Testis (tissue), 2 donors: ENCODE measurements at regions not wholly inside any gene's neighbourhood (a gene's known extent, or its start where the extent isn't known, plus 50 kb on each side); places are given as distances from the start of the nearest gene placed in this dataset.

Source experiments
- DNase-seq: peaks from one replicate; pipeline ENCODE4 v3.0.0-alpha.2; 2019
- H3K27ac ChIP-seq, 2 donors: fragments of 200-600 bp; sonication (generic); one replicate each; pipeline ENCODE4 v1.5.1; 2019
- H3K27me3 ChIP-seq: fragments of 200-600 bp; sonication (generic); one replicate; pipeline ENCODE4 v1.5.1; 2019
- H3K36me3 ChIP-seq: fragments of 200-600 bp; sonication (generic); one replicate; pipeline ENCODE4 v1.5.1; 2017; ENCODE audit warnings: low read depth; ENCODE audit errors: missing control alignments
- H3K4me1 ChIP-seq: fragments of 200-600 bp; sonication (generic); one replicate; pipeline ENCODE4 v1.5.1; 2019
- H3K4me3 ChIP-seq, 2 donors: fragments of 200-600 bp; sonication (generic); one replicate each; pipeline ENCODE4 v1.5.1; 2017 to 2019
- H3K9me3 ChIP-seq: fragments of 200-600 bp; sonication (generic); one replicate; pipeline ENCODE4 v1.5.1; 2017
- POLR2A ChIP-seq: fragments of 450-650 bp; IDR thresholded peaks from one replicate; pipeline ENCODE4 v1.6.1; 2017; ENCODE audit warnings: antibody characterized with exemption, mild to moderate bottlenecking, moderate library complexity
- WGBS, 2 donors: methylation state at CpG; one replicate each; pipeline ENCODE4 v1.1.5; 2018; 5-methylcytosine and 5-hydroxymethylcytosine counted together
- intact Hi-C: fragments of 100-400 bp; cut with DNase I; formaldehyde crosslinking; loops from one replicate; pipeline ENCODE4 v1.15.1; 2023; ENCODE audit warnings: low total_unique reads
- TF ChIP-seq, protein P1 (sequence below), 3 experiments: fragments of 450-650 bp in 2 of 3; fragments of 200-600 bp in 1 of 3; sonication (generic) in 1 of 3; IDR thresholded peaks; one replicate each; pipeline ENCODE4 v1.5.1; 2016 to 2019; ENCODE audit warnings: antibody characterized with exemption in 3 of 3, mild to moderate bottlenecking in 2 of 3, moderate library complexity in 1 of 3

DNA sequence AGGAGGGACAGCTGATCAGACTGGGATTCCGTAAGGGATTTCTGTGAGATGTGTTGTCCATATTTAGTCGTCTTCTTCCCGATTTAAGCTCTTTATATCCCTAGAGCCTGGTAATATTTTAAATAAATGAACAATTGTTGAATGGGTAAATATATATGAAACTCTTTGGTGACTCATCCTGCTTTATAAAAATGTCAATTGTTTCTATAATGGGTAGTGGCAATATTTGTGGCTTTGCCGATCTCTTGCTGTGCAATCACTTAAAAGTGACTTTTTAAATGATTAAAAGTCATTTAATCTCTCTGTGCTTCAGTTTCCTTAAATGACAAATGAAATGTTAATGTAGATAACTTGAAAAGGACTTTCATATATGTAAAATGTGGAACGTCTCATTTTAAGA lies 339.2 kb downstream of the RNF144A start:
- intact Hi-C loops = no loop called here
- H3K27ac ChIP-seq = no peak overlapping the region
- no peaks in the 10 kb centered on the region for H3K36me3 ChIP-seq
- no peaks in the 10 kb centered on the region for H3K27me3 ChIP-seq
- H3K4me3 ChIP-seq = no peak overlapping the region
- no peaks in the 10 kb centered on the region for H3K9me3 ChIP-seq
- WGBS, 2 donors = 72 to 89% methylated on average over 5 of the region's 5 CpGs
- TF ChIP-seq, protein P1, sequence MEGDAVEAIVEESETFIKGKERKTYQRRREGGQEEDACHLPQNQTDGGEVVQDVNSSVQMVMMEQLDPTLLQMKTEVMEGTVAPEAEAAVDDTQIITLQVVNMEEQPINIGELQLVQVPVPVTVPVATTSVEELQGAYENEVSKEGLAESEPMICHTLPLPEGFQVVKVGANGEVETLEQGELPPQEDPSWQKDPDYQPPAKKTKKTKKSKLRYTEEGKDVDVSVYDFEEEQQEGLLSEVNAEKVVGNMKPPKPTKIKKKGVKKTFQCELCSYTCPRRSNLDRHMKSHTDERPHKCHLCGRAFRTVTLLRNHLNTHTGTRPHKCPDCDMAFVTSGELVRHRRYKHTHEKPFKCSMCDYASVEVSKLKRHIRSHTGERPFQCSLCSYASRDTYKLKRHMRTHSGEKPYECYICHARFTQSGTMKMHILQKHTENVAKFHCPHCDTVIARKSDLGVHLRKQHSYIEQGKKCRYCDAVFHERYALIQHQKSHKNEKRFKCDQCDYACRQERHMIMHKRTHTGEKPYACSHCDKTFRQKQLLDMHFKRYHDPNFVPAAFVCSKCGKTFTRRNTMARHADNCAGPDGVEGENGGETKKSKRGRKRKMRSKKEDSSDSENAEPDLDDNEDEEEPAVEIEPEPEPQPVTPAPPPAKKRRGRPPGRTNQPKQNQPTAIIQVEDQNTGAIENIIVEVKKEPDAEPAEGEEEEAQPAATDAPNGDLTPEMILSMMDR (IDR thresholded peaks at IDR 0.05) = no peak
- no peak for TF ChIP-seq POLR2A
- H3K4me1 ChIP-seq = no peaks in the 10 kb centered on the region
- no peak for DNase-seq

DNA sequence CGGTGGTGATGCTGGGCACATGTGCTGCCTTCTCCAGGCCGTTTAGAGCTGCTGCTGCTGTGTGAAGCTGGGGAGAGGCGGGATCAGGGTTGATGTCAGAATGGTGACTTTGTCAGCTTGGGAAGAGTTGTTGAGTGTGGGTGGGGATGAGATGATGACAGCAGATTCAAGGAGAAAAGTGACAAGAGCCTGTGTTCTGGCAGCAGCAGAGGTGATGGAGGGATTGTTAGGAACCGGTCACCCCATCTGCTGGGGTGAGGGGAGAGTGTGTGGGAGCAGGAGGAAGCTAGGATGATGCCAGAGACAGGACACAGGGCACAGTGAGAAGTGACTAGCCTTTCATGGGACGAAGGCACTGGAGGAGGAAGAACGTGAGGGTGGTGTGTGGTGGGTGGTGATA lies 345.5 kb downstream of the RNF144A start:
- no peaks in the 10 kb centered on the region for H3K4me1 ChIP-seq
- no peaks in the 10 kb centered on the region for H3K9me3 ChIP-seq
- H3K36me3 ChIP-seq = no peaks in the 10 kb centered on the region
- 61 to 65% methylated on average over 6 of the region's 6 CpGs for WGBS, 2 donors
- H3K27ac ChIP-seq = no peak overlapping the region
- H3K4me3 ChIP-seq = no peak overlapping the region
- intact Hi-C loops = no loop called here
- TF ChIP-seq POLR2A = no peak
- TF ChIP-seq, protein P1 (IDR thresholded peaks at IDR 0.05) = no peak
- no peak for DNase-seq
- no peaks in the 10 kb centered on the region for H3K27me3 ChIP-seq

DNA sequence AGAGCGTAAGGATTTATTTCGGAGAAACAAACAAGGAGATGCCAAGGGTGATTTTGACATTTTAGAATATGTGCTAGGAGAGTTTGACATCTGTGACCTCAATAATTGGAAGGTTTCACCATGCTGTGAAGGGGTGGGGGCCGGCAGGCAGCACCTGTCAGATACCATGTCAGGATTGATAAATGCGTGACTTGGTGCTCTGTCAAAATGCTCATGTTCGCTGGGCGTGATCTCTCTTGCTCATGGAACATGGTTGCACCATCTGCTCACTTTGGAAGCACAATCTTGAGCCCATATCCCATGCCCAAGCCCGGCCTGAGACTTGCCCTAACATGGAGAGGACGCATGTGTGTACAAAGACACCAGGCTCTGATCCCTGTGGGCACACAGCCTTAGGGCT lies 347.6 kb downstream of the RNF144A start:
- TF ChIP-seq POLR2A = no peak
- TF ChIP-seq, protein P1 (IDR thresholded peaks at IDR 0.05) = no peak
- Histone ChIP-seq H3K27me3 (no peaks in the 10 kb centered on the region), H3K4me1 (no peaks in the 10 kb centered on the region), H3K9me3 (no peaks in the 10 kb centered on the region), H3K36me3 (no peaks in the 10 kb centered on the region), H3K4me3 (no peak overlapping the region), H3K27ac (no peak overlapping the region)
- WGBS, 2 donors = 89 to 90% methylated on average over 8 of the region's 8 CpGs
- DNase-seq = no peak
- intact Hi-C loops = no loop called here

DNA sequence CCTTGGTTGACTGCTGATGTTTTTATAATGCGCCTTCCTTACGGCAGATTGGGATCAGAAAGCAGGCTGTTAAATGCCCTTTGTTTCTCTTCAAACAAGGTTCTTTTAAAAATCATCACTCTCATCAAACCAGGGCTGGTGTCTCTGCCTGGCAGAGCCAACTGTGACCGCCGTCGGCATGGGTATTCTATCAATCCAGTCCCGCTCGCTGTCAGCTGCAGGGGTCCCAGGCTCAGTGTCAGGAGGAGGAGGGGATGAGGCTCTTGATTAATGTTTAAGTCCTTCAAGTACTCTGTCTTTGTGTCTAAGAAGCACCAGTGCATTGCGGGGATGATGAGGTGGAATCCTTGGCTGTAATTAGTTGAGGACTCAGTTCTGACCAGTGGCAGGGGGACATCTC lies 348.1 kb downstream of the RNF144A start:
- H3K9me3 ChIP-seq = no peaks in the 10 kb centered on the region
- H3K4me1 ChIP-seq = no peaks in the 10 kb centered on the region
- intact Hi-C loops = no loop called here
- no peaks in the 10 kb centered on the region for H3K27me3 ChIP-seq
- no peak overlapping the region for H3K4me3 ChIP-seq
- TF ChIP-seq POLR2A = no peak
- TF ChIP-seq, protein P1 (IDR thresholded peaks at IDR 0.05) = no peak
- WGBS, 2 donors = 58 to 73% methylated on average over 8 of the region's 8 CpGs
- DNase-seq = no peak
- H3K27ac ChIP-seq = no peak overlapping the region
- H3K36me3 ChIP-seq = no peaks in the 10 kb centered on the region

DNA sequence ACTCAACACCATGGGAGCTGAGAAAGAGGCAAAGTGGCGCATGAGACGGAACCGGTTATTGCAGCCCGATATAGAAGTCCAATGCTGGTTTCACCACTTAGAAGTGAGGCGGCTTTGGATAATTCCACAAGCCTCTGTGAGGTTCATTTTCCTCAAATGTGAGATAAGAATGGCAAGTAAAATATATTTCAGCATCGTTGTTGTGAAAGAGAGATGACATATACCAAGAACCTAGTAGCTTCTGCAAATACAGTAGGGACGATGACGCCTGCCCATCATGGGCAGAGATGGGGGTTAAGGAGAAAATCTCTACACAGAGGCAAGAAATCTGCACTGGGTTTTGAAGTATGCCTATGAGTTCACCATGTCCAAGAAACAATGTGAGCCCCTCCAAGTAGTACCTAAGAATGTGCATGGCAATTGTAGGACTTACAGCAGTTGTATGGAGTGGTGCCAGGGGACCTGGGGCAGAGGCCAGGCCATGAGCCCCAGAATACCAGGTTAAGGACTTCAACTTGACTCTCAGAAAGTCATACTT lies 352.0 kb downstream of the RNF144A start:
- DNase-seq = no peak
- no peaks in the 10 kb centered on the region for H3K9me3 ChIP-seq
- H3K27ac ChIP-seq = no peak overlapping the region
- no peaks in the 10 kb centered on the region for H3K4me1 ChIP-seq
- TF ChIP-seq POLR2A = no peak
- TF ChIP-seq, protein P1 (IDR thresholded peaks at IDR 0.05) = no peak
- intact Hi-C loops = no loop called here
- no peaks in the 10 kb centered on the region for H3K36me3 ChIP-seq
- H3K27me3 ChIP-seq = no peaks in the 10 kb centered on the region
- no peak overlapping the region for H3K4me3 ChIP-seq
- 94 to 95% methylated on average over 8 of the region's 8 CpGs for WGBS, 2 donors
